ENCODE measurements at regions not wholly inside any gene's neighbourhood (a gene's known extent, or its start where the extent isn't known, plus 50 kb on each side); places are given as distances from the start of the nearest gene placed in this dataset.

GRCh38 chr4:11777447-11777846 is 348.8 kb upstream of the HS3ST1 start:
- no peak overlapping the region for H3K4me3 ChIP-seq (ENCODE audit: extremely low read depth in 1 of 4, insufficient read depth in 2 of 4, low read depth in 3 of 4, low read length in 4 of 4)
- no peak overlapping the region for H2BK5ac ChIP-seq (ENCODE audit: low read depth, low read length)
- H3K9me3 ChIP-seq (ENCODE audit: insufficient read depth in 2 of 2, low read depth in 1 of 2, low read length in 1 of 2), result peaks cover 0 to 4% of the 10 kb centered on the region in 2 experiments; a peak in 1 of 4 replicates
- no peak overlapping the region for H4K5ac ChIP-seq (ENCODE audit: insufficient read length, low read depth, low read length)
- no peak overlapping the region for H3K18ac ChIP-seq (ENCODE audit: extremely low read depth, low read length)
- no peak overlapping the region for H2BK15ac ChIP-seq (ENCODE audit: low read length)
- no peak overlapping the region for H2AK5ac ChIP-seq (ENCODE audit: low read depth, low read length)
- H3K4me1 ChIP-seq (replicated peaks in 1 of 4; ENCODE audit: control insufficient read depth in 3 of 4, insufficient read depth in 4 of 4, low read length in 3 of 4), result no peaks in the 10 kb centered on the region
- H3K9ac ChIP-seq (replicated peaks in 1 of 4; ENCODE audit: extremely low read depth in 1 of 4, low read depth in 3 of 4, low read length in 3 of 4), result no peak overlapping the region
- no peak overlapping the region for H3K14ac ChIP-seq (ENCODE audit: insufficient read length)
- no peak overlapping the region for H3K4ac ChIP-seq (replicated peaks; ENCODE audit: insufficient read length, low read depth, low read length)
- no peaks in the 10 kb centered on the region for H3K79me1 ChIP-seq (ENCODE audit: low read depth, low read length)
- no peak overlapping the region for H3K4me2 ChIP-seq (ENCODE audit: insufficient read depth in 1 of 2, low read depth in 2 of 2, low read length in 2 of 2)
- CTCF ChIA-PET (ENCODE audit: partially characterized antibody), result interaction anchor here (0.6 to 5.1 kb wide), 5 partner anchors 9 to 639 kb away, joined by 3 to 30 read pairs (median 4); no protein-coding TSS in a partner anchor
- no peaks in the 10 kb centered on the region for H3K27me3 ChIP-seq (replicated peaks in 1 of 4; ENCODE audit: control insufficient read depth in 3 of 4, extremely low read depth in 1 of 4, insufficient read depth in 3 of 4, low read length in 3 of 4)
- no peak overlapping the region for H3K56ac ChIP-seq (replicated peaks; ENCODE audit: insufficient read length, low read depth, low read length)
- H3K23ac ChIP-seq (ENCODE audit: insufficient read length), result no peak overlapping the region
- H3K36me3 ChIP-seq (ENCODE audit: control insufficient read depth in 2 of 4, insufficient read depth in 4 of 4, low read length in 3 of 4), result no peaks in the 10 kb centered on the region
- POLR2A ChIA-PET (ENCODE audit: partially characterized antibody), result no interaction called here
- H4K20me1 ChIP-seq (replicated peaks in 1 of 2; ENCODE audit: control insufficient read depth in 1 of 2, insufficient read depth in 2 of 2, low read length in 2 of 2), result no peaks in the 10 kb centered on the region
- WGBS, 2 experiments (ENCODE audit: extremely low coverage in 1 of 2, insufficient coverage in 1 of 2, insufficient read length in 1 of 2, insufficient replicate concordance in 2 of 2, low coverage in 1 of 2, low lambda C conversion rate in 2 of 2, missing lambda C conversion rate in 1 of 2), result 84% methylated on average over 3 of the region's 3 CpGs; no CpG with 5 or more reads in 1 of the 2 experiments
- H2AFZ ChIP-seq (ENCODE audit: low read length), result no peak overlapping the region
- no peak overlapping the region for H2BK12ac ChIP-seq (ENCODE audit: low read depth, low read length)
- H3K23me2 ChIP-seq (ENCODE audit: low read depth, low read length), result no peaks in the 10 kb centered on the region; the same call in 1 of the 2 replicates
- H4K8ac ChIP-seq (ENCODE audit: extremely low read depth, insufficient read depth, low read length), result no peak overlapping the region
- no peaks in the 10 kb centered on the region for H3K79me2 ChIP-seq (ENCODE audit: control insufficient read depth in 1 of 2, insufficient read depth in 2 of 2, low read length in 2 of 2)
- H2BK20ac ChIP-seq (ENCODE audit: low read length), result no peak overlapping the region
- no peak for DNase-seq (ENCODE audit: low read depth in 1 of 2, low spot score in 2 of 2)
- no peak overlapping the region for H4K91ac ChIP-seq (replicated peaks; ENCODE audit: insufficient read length, low read length)
- H3K27ac ChIP-seq (ENCODE audit: low read depth, low read length), result no peak overlapping the region
- H2BK120ac ChIP-seq (replicated peaks; ENCODE audit: low read depth, low read length), result no peak overlapping the region
- no peak for FAIRE-seq
- TF ChIP-seq SIRT6 (IDR thresholded peaks at IDR 0.05; ENCODE audit: low read length) (no peak), EZH2 (IDR thresholded peaks at IDR 0.05; ENCODE audit: low read depth, low read length, severe bottlenecking) (no peak), MAX (IDR thresholded peaks at IDR 0.05) (no peak), SIN3A (conservative IDR thresholded peaks at IDR 0.05 in 1 of 2, IDR thresholded peaks at IDR 0.05 in 1 of 2; ENCODE audit: low read depth in 1 of 2, low read length in 2 of 2) (no peak), KDM4A (IDR thresholded peaks at IDR 0.05; ENCODE audit: low read depth, low read length, severe bottlenecking) (no peak)
- TF ChIP-seq, protein P1, sequence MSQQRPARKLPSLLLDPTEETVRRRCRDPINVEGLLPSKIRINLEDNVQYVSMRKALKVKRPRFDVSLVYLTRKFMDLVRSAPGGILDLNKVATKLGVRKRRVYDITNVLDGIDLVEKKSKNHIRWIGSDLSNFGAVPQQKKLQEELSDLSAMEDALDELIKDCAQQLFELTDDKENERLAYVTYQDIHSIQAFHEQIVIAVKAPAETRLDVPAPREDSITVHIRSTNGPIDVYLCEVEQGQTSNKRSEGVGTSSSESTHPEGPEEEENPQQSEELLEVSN (IDR thresholded peaks at IDR 0.05), result no peak
